ENCODE measurements at regions not wholly inside any gene's neighbourhood (a gene's known extent, or its start where the extent isn't known, plus 50 kb on each side); places are given as distances from the start of the nearest gene placed in this dataset.

GRCh38 chr20:46840054-46840729 is 54.5 kb upstream of the EYA2 start:
- Mint-ChIP-seq H3K27me3 (ENCODE audit: insufficient read depth) (peaks cover 1% of the 10 kb centered on the region), H3K36me3 (ENCODE audit: low read depth) (no peaks in the 10 kb centered on the region)

More at GRCh38 chr20:46840054-46840729, 54.5 kb upstream of the EYA2 start:
- Mint-ChIP-seq H3K4me1 (ENCODE audit: low read depth) (peaks cover 20% of the 10 kb centered on the region), H3K27ac (no peak overlapping the region), H3K9me3 (no peaks in the 10 kb centered on the region), H3K4me3 (no peak overlapping the region)
- TF ChIP-seq CTCF (IDR thresholded peaks at IDR 0.05): no peak
- DNase-seq: no peak

Measured in HFFc6 (cell line).